ENCODE measurements at regions not wholly inside any gene's neighbourhood (a gene's known extent, or its start where the extent isn't known, plus 50 kb on each side); places are given as distances from the start of the nearest gene placed in this dataset.

DNA sequence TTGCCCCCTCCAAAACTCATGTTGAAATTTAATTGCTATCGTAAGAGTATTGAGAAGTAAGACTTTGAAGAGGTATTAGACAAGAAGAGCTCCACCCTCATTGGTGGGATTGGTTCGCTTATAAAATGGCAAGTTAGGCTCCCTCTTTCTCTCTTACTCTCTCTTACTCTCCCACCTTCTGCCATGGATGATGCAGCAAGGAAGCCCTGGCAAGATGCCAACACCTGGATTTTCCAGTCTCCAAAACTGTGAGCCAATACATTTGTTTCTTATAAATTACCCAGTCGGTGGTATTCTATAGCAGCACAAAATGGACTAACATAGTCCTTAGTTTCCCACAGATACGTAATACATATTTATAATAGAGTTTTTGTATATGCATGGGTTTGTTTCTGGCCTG lies 119.4 kb downstream of the DDIT4L start:
- Histone ChIP-seq H3K4me2 (ENCODE audit: insufficient read depth, low read length) (no peak overlapping the region), H3K4me3 (replicated peaks in 1 of 3; ENCODE audit: insufficient read depth in 1 of 3, low read depth in 1 of 3, low read length in 3 of 3) (no peak overlapping the region), H3K79me2 (ENCODE audit: control insufficient read depth, insufficient read depth, low read length) (no peaks in the 10 kb centered on the region), H3K4me1 (ENCODE audit: control insufficient read depth, extremely low read depth, insufficient read depth, low read length) (no peaks in the 10 kb centered on the region), H3K27ac (ENCODE audit: insufficient read depth, low read depth, low read length) (no peak overlapping the region), H4K20me1 (replicated peaks; ENCODE audit: control insufficient read depth, extremely low read depth, insufficient read depth, low read length) (no peaks in the 10 kb centered on the region), H3K36me3 (ENCODE audit: control insufficient read depth in 2 of 2, extremely low read depth in 1 of 2, insufficient read depth in 2 of 2, low read length in 2 of 2) (no peaks in the 10 kb centered on the region), H3K9ac (replicated peaks; ENCODE audit: extremely low read depth, insufficient read depth, low read length) (no peak overlapping the region), H3K27me3 (ENCODE audit: control insufficient read depth in 2 of 2, insufficient read depth in 2 of 2, low read length in 2 of 2) (no peaks in the 10 kb centered on the region), H3K9me3 (replicated peaks; ENCODE audit: control insufficient read depth, insufficient read depth, low read length) (no peaks in the 10 kb centered on the region), H3K9me1 (replicated peaks; ENCODE audit: control insufficient read depth, extremely low read depth, insufficient read depth, low read length) (no peaks in the 10 kb centered on the region), H2AFZ (ENCODE audit: low read depth, low read length) (no peak overlapping the region)
- DNase-seq (ENCODE audit: low read depth, low spot score) (no peak), FAIRE-seq (no peak)
- BruUV-seq (replicated peaks): no TSS peak
- intact Hi-C loops (cut with micrococcal nuclease): no loop called here
- CTCF ChIA-PET: no interaction called here
- dilution Hi-C loops (cut with MboI; ENCODE audit: extremely low pct_ligation_motif_present, low sequenced_read_pairs): no loop called here
- POLR2A ChIA-PET: no interaction called here
- TF ChIP-seq FOS (IDR thresholded peaks at IDR 0.05; ENCODE audit: borderline replicate concordance, insufficient read depth, low read length) (no peak), GATA2 (IDR thresholded peaks at IDR 0.05; ENCODE audit: insufficient read depth, insufficient read length, low read depth, low read length) (no peak), EZH2 (IDR thresholded peaks at IDR 0.05; ENCODE audit: borderline replicate concordance, low read depth, low read length, severe bottlenecking) (no peak), POLR2A (IDR thresholded peaks at IDR 0.05; ENCODE audit: low read depth, low read length) (no peak), CTCF (IDR thresholded peaks at IDR 0.05; ENCODE audit: extremely low read depth in 1 of 2, insufficient read depth in 1 of 2, low read depth in 1 of 2, low read length in 2 of 2) (no peak), MYC (IDR thresholded peaks at IDR 0.05; ENCODE audit: low read depth, low read length) (no peak), MAX (IDR thresholded peaks at IDR 0.05; ENCODE audit: insufficient read depth, insufficient read length) (no peak), JUN (IDR thresholded peaks at IDR 0.05; ENCODE audit: borderline replicate concordance, insufficient read depth, insufficient read length, low read depth) (no peak), POLR2AphosphoS5 (IDR thresholded peaks at IDR 0.05; ENCODE audit: insufficient read depth, low read depth, low read length) (no peak)
